Neural cell (in vitro differentiated cells): ENCODE measurements at regions not wholly inside any gene's neighbourhood (a gene's known extent, or its start where the extent isn't known, plus 50 kb on each side); places are given as distances from the start of the nearest gene placed in this dataset.

Experiments
- CTCF ChIP-seq: fragments of 450-650 bp; IDR thresholded peaks from 2 replicates; pipeline ENCODE4 v1.5.1; 2014; ENCODE audit warnings: antibody characterized with exemption, mild to moderate bottlenecking, moderate library complexity; ENCODE audit not compliant: poor library complexity, severe bottlenecking
- EP300 ChIP-seq: fragments of 450-650 bp; conservative IDR thresholded peaks from 2 replicates; pipeline ENCODE4 v1.6.1; 2014; ENCODE audit warnings: antibody characterized with exemption, mild to moderate bottlenecking, moderate library complexity; ENCODE audit not compliant: poor library complexity, severe bottlenecking
- EZH2 ChIP-seq: fragments of 200-600, 300-800 bp; shearing (Covaris generic), sonication (generic); IDR thresholded peaks from 2 replicates; pipeline ENCODE4 v1.6.1; 2014; ENCODE audit warnings: antibody characterized with exemption, low read length, borderline replicate concordance, mild to moderate bottlenecking; ENCODE audit not compliant: insufficient read depth, poor library complexity, severe bottlenecking
- POLR2AphosphoS5 ChIP-seq: IDR thresholded peaks from 2 replicates; pipeline ENCODE4 v1.6.1; 2012
- RAD21 ChIP-seq: fragments of 450-650 bp; conservative IDR thresholded peaks from 2 replicates; pipeline ENCODE4 v1.6.1; 2014; ENCODE audit warnings: antibody characterized with exemption, mild to moderate bottlenecking, moderate library complexity
- REST ChIP-seq: IDR thresholded peaks from 2 replicates; pipeline ENCODE4 v1.6.1; 2012; ENCODE audit warnings: borderline replicate concordance
- SMC3 ChIP-seq: fragments of 450-650 bp; conservative IDR thresholded peaks from 2 replicates; pipeline ENCODE4 v1.6.1; 2014; ENCODE audit warnings: antibody characterized with exemption, mild to moderate bottlenecking, moderate library complexity; ENCODE audit not compliant: poor library complexity
- TAF1 ChIP-seq: IDR thresholded peaks from 2 replicates; pipeline ENCODE4 v1.6.1; 2012; ENCODE audit warnings: low read depth

DNA sequence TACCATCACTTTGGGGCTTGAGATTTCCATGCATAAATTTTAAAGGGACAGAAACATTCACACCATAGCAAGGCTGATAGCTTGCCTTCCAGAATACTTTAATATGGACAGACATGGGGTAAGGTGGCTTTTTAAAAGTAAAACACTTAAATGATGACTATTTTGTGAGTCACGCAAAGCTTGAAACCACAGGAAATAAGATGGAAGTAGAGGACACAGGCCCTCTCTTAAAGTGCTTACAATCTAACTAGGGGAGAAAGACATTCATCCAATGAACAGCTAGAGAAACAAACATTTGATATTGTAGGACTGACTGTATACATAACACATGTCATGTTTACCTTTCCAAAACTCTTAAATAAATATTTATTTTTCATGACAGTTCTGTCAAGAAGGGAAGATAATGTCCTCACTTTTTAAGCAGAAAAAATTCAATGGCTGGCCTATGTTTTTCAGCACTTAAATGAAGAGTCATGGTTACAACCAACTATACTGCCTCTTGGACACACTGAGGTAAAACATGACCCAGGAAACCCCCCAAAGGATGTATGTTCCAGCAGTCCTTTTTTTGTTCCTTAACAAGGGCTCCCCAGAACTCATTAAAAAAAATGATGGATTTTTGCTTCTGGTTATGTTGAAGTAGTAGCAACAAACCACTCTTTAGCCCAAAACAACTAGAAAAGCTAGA is 120.0 kb upstream of the RBMS1 start:
- TF ChIP-seq EZH2: no peak
- TF ChIP-seq CTCF: no peak
- TF ChIP-seq EP300: no peak
- TF ChIP-seq POLR2AphosphoS5: no peak
- TF ChIP-seq TAF1: no peak
- TF ChIP-seq RAD21: no peak
- no peak for TF ChIP-seq REST
- no peak for TF ChIP-seq SMC3
